Fibroblast of peridontal ligament (primary cell): ENCODE measurements at regions not wholly inside any gene's neighbourhood (a gene's known extent, or its start where the extent isn't known, plus 50 kb on each side); places are given as distances from the start of the nearest gene placed in this dataset.
"Not testable (repeated sequence)": the region's sequence is repeated elsewhere in the genome, so short reads cannot be mapped to it uniquely, and the experiment has no call there.

Experiments
- DNase-seq: peaks from one replicate; pipeline ENCODE4 v3.0.0-alpha.2; 2010; ENCODE audit errors: extremely low read depth

DNA sequence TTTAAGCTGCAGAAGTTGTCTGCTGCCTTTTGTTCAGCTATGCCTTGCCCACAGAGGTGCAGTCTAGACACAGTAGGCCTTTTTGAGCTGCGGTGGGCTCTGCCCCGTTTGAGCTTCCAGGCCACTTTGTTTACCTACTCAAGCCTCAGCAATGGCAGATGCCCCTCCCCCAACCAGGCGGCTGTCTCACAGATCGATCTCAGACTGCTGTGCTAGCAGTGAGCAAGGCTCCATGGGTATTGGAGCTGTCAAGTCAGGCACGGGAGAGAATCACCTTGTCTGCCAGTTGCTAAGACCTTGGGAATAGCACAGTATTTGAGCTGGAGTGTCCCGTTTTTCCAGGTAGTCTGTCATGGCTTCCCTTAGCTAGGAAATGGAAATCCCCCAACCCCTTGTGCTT, 587.8 kb upstream of the CLINT1 start:
- not testable (repeated sequence) for DNase-seq

DNA sequence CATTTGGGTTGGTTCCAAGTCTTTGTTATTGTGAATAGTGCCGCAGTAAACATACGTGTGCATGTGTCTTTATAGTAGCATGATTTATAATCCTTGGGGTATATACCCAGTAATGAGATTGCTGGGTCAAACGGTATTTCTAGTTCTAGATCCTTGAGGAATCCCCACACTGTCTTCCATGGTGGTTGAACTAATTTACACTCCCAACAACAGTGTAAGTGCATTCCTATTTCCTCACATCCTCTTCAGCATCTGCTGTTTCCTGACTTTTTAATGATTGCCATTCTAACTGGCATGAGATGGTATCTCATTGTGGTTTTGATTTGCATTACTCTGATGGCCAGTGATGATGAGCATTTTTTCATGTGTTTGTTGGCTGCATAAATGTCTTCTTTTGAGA, 580.3 kb upstream of the CLINT1 start:
- not testable (repeated sequence) for DNase-seq

DNA sequence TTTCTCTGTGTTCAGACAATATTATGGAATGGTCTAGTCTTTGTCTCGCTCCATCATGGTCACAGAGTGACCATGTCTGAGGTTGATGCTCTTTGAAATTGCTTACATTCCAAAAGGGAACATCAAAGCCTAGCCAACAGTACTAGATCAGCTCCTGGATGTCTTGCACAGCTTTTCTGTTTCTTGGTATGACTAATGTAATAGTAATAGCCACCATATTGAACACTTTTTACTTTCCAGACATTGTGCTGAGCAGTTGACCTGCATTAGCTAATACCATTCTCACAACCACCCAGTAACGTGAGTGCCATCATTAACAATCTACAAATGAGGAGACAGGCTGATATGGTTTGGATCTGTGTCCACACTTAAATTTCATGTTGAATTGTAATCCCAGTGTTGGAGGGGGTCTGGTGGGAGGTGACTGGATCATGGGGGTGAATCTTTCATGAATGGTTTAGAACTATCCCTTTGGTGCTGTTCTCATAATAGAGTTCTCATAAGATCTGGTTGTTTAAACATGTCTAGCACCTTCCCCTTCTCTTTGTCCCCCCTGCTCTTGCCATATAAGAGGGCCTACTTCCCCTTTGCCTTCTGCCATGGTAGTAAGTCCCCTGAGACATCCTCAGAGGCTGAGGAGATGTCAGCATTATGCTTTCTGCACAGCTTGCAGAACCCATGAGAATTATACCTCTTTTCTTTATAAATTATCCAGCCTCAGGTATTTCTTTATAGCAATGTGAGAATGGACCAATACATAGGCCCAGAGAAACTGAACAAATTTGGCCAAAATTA, 577.5 kb upstream of the CLINT1 start:
- DNase-seq = no peak

DNA sequence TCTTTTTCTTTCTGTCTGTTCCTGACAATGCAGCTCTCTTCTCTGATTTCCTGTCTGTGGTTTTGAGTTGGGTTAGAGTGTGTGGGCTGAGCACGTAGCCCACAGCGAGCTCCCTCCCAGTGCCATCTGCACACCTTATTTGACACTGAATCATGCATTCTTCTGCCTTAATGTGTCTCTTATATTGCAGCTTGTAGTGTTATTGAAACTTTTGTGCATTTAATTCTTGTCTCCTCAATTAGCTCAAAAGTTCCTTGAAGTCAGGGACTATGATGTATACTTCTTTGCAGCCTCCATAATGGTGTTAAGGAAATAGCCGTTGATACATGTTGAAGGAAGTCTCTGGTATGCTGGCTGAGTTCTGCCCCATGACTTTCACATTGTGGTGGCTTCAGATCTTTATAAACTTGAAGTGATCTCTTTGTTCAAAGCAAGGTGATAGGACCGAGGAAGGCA, 576.2 kb upstream of the CLINT1 start:
- DNase-seq = no peak

DNA sequence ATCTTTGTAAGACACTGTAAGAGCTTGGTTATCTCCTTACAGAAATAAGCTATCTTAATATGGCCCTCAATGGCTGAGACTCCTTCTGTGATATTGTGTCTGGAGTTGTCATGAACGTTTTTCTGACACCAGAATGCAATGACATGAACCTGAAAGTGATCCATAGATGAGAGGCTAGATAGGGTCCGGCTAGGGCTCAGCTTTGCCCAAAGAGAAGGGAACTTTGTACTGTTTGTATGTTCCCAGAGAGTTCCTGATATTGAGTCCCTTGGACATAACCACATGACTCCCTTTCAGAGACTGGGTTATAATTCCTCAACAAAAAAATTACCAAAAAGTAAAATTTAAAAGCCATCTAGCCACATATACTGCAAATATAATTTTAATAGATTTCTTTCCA, 575.8 kb upstream of the CLINT1 start:
- no peak for DNase-seq

DNA sequence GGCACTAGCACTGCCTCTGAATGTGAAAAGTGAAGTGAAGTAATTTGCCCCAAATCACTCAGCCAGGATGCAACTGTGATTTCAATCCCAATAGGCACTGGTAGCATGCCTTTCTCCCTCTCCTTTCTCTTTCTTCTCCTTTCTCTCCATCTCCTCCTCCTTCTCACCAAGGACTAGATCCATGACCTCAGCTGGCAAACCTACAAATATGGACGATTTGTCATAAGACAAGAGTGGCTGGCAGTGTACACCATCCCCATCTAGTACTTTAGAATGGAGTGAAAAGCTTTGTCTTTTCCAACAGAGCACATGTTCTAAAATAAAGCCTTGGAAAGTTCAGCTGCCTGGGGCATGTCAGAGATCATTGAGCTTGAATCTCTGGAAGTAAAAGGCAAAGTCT, 574.7 kb upstream of the CLINT1 start:
- no peak for DNase-seq

DNA sequence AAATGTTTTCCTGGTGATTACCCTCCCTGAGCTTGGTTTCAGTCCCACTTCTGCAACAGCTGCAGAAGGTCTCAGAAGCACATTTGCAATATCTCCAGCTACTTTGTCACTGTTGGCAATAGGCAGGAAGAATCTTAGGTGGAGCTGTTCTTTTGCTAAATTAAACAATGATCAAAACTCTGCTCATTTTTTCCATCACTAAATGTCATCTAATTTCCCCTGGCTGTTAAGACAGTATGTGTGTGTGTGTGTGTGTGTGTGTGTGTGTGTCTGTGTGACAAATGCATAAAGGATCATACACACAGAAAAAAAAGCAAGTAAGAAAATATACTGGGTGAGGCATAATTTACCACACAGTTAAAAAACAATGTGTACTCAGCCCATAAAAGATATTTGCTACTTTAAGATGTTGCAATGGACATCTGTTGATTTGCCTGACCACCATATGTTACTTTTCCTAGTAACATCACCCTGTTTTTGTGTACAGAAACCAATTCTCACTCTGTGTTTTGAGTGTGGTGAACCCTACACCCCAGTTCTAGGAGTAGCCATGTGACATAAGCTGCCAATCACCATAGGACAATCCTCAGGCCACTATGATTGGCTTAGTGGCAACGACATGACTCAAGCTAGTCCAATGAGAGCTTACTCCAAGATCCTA, 572.6 kb upstream of the CLINT1 start:
- DNase-seq = peak; percentile 74

DNA sequence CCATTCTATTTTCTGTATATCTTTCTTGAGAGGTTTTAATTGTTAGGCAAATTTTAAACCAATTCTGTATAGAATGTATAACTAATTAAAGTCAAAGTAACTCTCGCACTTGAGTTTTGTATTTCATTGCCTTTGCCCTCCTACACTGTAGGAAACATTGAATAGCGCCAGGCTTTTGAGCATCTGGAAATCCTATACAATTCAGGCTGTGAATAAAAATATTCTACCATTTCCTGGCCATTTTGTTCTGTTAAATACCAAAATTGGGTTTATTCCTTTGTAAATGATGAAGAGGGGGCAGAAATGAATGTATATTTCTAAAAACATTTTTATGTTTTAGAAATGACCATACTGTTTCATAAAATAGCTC, 571.8 kb upstream of the CLINT1 start:
- DNase-seq = no peak

DNA sequence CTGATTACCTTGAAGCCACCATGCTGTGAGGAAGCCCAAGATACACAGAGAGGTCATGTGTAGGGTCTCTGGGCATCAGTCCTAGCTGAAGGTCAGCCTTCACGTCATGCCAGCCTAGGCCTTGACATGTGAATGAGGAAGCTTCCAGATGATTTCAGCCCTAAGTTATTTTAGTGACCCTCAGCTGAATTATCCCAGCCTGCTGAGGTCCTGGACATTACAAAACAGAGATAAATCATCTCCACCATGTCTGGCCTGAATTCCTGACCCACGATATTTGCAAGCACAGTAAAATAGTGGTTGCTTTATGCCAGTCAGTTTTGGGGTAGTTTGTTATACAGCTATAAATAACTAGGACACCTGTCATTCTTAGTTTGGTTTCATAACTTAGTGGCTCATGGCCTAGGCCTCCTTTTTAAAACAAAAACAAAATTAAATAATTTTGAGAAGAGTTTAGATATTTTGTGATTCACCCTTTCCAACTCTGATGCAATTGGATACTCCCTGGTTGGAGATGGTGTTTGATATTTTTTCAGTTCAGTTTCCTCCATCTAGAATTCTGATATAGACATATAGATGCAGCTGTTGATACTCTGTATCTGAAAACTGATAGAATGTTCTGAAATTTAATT, 571.3 kb upstream of the CLINT1 start:
- peak; percentile 59 for DNase-seq

DNA sequence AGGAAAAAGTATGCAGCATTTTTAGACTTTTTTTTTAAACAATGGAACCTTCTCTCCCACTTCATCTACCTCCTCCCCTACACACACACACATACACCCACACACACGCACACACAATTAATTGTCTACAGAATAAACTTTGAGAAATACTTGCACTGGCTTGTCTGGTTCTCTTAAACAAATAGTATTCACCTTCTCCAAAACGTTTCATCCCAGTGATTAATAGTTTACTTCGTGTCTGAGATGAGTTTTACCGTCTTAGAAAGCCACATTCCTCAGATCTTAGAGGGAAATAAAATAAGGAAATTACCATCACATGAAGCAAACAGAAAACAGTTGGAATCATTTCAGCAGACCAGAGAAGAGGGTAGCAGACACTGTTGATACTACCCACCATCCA, 570.6 kb upstream of the CLINT1 start:
- no peak for DNase-seq

DNA sequence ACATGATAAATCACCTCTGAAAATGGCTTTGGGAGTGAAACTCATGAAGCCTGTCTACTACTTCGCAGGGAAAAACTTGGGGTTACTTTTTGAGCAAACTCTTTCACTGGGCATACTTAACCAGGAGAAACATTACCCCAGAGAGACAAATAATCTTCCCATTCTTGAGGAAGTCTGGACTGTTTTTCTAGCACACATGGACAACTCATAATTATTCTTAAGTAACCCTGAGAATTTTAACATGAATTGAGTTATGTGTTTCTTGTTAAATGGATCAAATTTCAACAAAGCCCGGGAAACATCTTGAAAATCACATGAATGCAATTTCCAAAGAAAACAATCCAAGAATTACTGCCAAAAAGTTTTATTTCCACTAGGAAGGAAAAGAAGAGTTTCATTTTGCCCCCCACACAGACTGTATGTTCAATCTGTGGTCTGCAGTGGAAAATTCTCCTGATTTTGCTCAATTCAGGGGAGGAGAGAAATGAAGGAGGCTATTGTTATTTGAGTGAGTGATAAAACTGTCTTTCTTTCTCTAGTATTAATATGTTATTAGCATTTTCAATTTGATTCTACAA, 564.8 kb upstream of the CLINT1 start:
- peak; percentile 95 for DNase-seq

DNA sequence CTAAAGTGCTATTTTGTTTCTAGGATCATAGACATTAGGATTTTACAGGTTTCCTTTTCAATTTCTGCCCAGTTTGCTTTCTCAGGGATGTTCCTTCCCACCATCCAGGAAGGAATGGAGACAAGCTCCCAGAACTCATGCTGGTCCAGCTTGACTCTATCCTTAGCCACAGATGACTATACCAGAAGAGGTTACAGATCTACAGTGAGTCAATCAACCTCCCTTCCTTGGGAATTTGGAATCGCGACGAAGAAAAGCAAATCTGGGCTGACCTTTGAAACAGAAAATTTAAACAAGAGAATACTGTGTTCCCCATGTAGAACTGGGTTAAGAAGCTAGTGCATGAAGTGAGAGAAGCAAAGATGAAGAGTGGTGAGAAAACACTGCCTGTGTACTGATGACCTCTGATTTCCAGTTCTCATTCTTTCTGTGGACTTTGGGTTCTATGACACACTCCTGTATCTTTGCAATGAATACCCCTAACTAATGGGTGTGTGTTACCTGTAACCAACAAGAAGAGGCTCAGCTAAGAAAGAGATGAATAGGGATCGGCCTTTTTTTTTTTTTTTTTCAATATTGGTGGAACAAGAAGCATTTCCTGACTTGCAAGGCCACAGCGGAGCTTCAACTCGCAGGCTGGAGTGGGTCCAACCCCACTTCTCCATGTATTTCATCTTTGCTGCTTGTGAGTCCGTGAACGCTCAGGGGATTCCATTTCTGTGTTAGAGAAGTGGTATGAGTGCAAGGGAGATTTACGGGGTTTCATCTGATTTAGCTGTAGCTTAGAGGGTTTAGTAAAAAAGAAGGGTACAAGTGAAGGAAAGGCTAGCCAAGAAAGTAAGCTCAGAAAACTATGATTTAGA, 563.9 kb upstream of the CLINT1 start:
- peak; percentile 53 for DNase-seq

DNA sequence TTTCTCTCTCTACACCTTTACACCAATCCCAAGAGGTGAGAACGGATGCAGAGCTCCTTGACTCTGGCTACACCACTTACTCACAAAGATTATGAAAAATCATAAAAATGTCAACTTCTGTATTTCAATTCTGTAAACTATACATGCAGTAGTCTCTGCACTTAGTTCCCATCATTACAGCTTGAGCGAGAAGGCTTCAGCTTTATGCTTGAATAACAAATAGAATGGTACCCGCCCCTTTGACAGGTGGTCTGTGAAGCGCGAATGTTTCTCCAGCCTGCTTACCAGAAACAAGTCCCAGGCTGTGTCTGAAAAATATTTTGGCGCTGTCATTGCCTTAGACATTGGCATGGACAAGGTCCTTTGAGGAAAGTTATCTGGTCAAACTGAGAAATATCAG, 562.4 kb upstream of the CLINT1 start:
- DNase-seq = no peak

DNA sequence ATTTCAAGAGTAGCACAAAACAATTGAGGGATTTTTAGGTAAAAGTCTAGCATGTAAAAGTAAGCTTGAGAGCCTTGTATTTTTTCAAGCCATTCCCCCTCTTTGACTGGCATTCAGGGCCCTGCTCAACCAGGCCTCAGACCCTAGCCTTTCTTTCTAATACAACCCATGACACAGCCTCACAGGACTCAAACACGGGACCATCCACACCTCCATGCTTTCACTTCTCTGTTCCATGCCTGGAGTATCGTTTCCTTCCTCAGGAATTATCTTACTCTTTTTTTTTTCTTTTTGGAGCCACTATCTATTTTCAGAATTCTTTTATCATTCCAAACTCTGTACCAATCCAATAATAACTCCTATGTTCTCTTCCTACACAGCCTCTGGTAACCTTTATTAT, 560.2 kb upstream of the CLINT1 start:
- DNase-seq = no peak

DNA sequence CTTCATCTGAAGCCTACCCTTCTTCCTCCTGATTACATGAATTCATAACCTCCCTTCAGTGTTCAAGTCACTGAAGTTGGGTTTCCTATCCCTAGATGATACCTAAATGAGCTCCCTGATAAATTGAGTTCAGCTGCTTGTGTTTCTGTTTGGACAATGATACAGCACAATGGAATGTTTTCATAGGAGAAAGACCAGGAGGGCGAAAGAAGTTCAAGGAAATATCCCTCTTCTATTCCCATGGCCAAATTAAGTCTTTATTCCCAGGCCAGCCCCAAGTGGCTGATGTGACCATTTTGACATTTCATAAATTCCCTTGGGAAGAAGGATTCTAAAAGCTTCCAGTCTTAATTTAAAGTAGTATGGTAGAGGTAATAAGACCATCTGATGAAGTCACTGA, 555.8 kb upstream of the CLINT1 start:
- peak; percentile 89 for DNase-seq

DNA sequence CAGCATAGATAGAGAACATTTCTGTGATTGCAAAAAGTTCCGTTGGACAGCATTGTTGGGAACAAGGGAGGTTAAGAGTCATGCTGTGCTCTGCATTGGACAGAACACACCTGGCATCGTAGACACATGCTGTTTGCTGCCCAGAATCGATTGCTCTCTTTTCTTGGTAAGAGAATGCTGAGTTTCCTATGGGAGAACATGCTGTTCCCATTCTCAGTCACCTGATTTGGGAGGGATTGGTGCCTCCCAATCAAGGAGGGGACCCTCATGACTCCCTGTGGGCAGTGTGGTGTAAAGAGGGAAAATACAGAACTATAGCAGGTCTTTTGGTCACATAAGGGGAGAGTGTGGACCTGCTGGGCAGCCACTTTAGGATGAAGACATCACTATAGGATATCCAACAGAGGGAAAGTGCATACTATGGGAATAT, 555.4 kb upstream of the CLINT1 start:
- no peak for DNase-seq

DNA sequence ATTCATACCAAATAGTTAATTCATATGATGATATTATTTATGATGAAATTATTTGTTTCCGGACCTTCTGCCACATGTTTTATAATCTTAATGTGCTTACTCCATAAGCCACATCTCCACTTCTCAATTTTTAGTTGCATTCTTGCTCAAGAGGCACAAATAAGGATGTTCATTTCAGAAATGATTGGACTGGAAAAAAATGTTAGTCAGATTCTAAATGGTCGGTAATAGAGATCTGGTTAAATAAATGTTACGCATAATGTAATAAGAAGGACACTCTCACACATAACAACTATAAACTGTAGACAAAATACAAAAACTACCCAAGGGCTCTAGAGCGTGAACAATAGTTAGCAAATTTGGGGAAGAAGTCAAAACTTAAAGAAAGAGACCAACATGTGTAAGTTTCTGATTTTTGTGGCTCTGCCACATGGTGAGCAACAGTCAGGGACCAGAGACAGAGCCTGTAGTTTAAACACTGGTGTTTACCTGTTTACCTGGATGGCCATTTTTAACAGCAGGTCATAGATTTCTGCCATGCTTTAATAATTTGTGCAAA, 554.3 kb upstream of the CLINT1 start:
- DNase-seq = no peak

DNA sequence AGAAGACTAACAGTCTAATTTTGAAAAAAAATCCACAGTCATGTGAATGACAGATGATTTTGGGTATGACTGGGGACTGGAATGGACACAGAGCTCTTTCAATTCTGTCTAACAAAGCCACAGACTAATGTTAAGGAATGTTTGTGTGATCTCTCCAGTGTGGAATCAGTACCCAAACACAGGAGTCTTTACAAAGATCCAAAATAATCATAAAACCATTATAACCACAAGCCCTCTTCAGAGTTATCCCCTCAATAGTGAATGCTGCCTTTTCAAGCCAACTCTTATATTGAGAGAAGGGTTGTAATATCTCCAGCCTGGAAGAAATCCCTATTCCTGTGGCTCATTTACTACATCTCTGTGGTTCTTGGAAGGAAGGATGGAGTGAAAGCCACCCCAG, 552.0 kb upstream of the CLINT1 start:
- peak; percentile 93 for DNase-seq

DNA sequence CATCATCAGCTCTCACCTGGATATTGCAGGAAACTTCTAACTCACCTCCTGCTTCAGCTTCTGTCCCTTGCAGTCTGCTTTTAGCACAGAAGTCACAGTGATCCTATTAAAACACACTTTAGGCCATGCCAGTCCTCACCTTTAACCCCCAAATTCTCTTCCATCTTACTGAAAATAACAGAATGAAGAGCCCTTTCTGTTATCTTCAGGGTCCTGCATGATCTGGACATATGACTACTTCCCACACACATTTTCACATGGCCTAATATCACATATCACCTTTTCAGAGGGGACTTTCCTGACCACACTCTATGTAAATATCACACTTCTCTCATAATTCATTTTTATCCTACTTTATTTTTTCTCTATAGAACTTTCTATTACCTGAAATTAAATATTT, 550.6 kb upstream of the CLINT1 start:
- DNase-seq = no peak

DNA sequence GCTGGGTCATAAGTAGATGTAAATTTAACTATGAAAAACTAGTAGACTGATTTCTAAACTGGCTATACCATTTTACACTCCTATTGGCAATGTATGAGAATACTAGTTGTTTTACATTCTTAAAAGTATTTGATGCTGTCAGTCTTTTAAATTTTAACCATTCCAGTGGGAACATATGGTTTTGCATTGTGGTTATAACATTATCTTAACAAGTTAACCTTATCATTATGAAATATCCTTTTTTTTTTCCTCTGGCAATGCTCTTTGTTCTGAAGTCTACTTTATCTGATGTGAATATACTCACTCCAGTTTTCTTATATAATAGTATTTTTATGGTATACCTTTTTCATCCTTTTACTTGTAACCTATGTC, 548.9 kb upstream of the CLINT1 start:
- DNase-seq = no peak
